H1 (cell line): ENCODE measurements at regions not wholly inside any gene's neighbourhood (a gene's known extent, or its start where the extent isn't known, plus 50 kb on each side); places are given as distances from the start of the nearest gene placed in this dataset.

Experiments used
- CTCF ChIA-PET: fragments of 300-600 bp; sonication (Branson Sonifier 250); formaldehyde crosslinking; loops from one replicate; lab custom pipeline; 2021; ENCODE audit not compliant: partially characterized antibody; lab: Charles Lee
- POLR2A ChIA-PET: fragments of 300-600 bp; sonication (Branson Sonifier 250); formaldehyde crosslinking; loops from one replicate; lab custom pipeline; 2021; ENCODE audit warnings: inconsistent platforms; ENCODE audit not compliant: partially characterized antibody; lab: Charles Lee
- DNase-seq, 2 experiments: peaks; one replicate each; pipeline versions ENCODE4 v3.0.0 to v3.0.0-alpha.2; 2010 to 2022; ENCODE audit warnings: low spot score in 2 of 2, low read depth in 1 of 2, mixed read lengths in 1 of 2
- FAIRE-seq: peaks from 2 replicates; lab custom pipeline; 2011; peaks lifted over from hg19 to GRCh38; lab: Jason Lieb, UNC
- H2AFZ ChIP-seq: 2 replicates; pipeline ENCODE4 v1.8.1; 2012; ENCODE audit warnings: low read length, inconsistent platforms
- H2AK5ac ChIP-seq: 2 replicates; pipeline ENCODE4 v1.6.1; 2013; ENCODE audit warnings: low read depth, low read length
- H2BK120ac ChIP-seq: replicated peaks from 2 replicates; pipeline ENCODE3; 2013; ENCODE audit warnings: low read depth, low read length, inconsistent platforms
- H2BK12ac ChIP-seq: 2 replicates; pipeline ENCODE4 v1.6.1; 2013; ENCODE audit warnings: low read depth, low read length
- H2BK15ac ChIP-seq: 2 replicates; pipeline ENCODE4 v1.6.1; 2013; ENCODE audit warnings: low read length
- H2BK20ac ChIP-seq: 2 replicates; pipeline ENCODE4 v1.6.1; 2013; ENCODE audit warnings: low read length
- H2BK5ac ChIP-seq: 2 replicates; pipeline ENCODE4 v1.6.1; 2013; ENCODE audit warnings: low read depth, low read length
- H3K14ac ChIP-seq: 2 replicates; pipeline ENCODE4 v1.6.1; 2013; ENCODE audit warnings: inconsistent platforms; ENCODE audit not compliant: insufficient read length
- H3K18ac ChIP-seq: 2 replicates; pipeline ENCODE4 v1.6.1; 2013; ENCODE audit warnings: low read length; ENCODE audit errors: extremely low read depth
- H3K23ac ChIP-seq: 2 replicates; pipeline ENCODE4 v1.6.1; 2013; ENCODE audit warnings: inconsistent platforms; ENCODE audit not compliant: insufficient read length
- H3K23me2 ChIP-seq: 2 replicates; pipeline ENCODE4 v1.6.1; 2013; ENCODE audit warnings: low read depth, low read length
- H3K27ac ChIP-seq: 2 replicates; pipeline ENCODE4 v1.6.1; 2011; ENCODE audit warnings: low read depth, low read length, inconsistent platforms
- H3K27me3 ChIP-seq, 4 experiments: replicated peaks in 1 of 4; 1 replicate in 1 of 4; 2 replicates in 3 of 4; pipeline versions ENCODE4 v1.6.1 to v1.8.1; 2011 to 2013; ENCODE audit warnings: low read length in 3 of 4, mild to moderate bottlenecking in 3 of 4, inconsistent platforms in 2 of 4, mixed read lengths in 2 of 4, moderate library complexity in 1 of 4; ENCODE audit not compliant: control insufficient read depth in 3 of 4, insufficient read depth in 3 of 4; ENCODE audit errors: extremely low read depth in 1 of 4
- H3K36me3 ChIP-seq, 4 experiments: 2 replicates each; pipeline versions ENCODE4 v1.6.1 to v1.8.1; 2011 to 2013; ENCODE audit warnings: mild to moderate bottlenecking in 4 of 4, low read length in 3 of 4, moderate library complexity in 2 of 4, control low read depth in 1 of 4, inconsistent platforms in 1 of 4; ENCODE audit not compliant: insufficient read depth in 4 of 4, control insufficient read depth in 2 of 4
- H3K4ac ChIP-seq: replicated peaks from 2 replicates; pipeline ENCODE3; 2013; ENCODE audit warnings: low read length, low read depth, mixed read lengths, inconsistent platforms; ENCODE audit not compliant: insufficient read length
- H3K4me1 ChIP-seq, 4 experiments: replicated peaks in 1 of 4; 1 replicate in 1 of 4; 2 replicates in 3 of 4; pipeline versions ENCODE4 v1.6.1 to v1.8.1; 2011 to 2013; ENCODE audit warnings: low read length in 3 of 4, inconsistent platforms in 2 of 4, mixed read lengths in 1 of 4; ENCODE audit not compliant: insufficient read depth in 4 of 4, control insufficient read depth in 3 of 4
- H3K4me2 ChIP-seq, 2 experiments: 2 replicates each; pipeline versions ENCODE4 v1.6.1 to v1.8.1; 2011 to 2013; ENCODE audit warnings: low read depth in 2 of 2, low read length in 2 of 2, control low read depth in 1 of 2, inconsistent platforms in 1 of 2, mild to moderate bottlenecking in 1 of 2; ENCODE audit not compliant: insufficient read depth in 1 of 2
- H3K4me3 ChIP-seq, 4 experiments: fragments of 200-600, 300-600 bp in 1 of 4; sonication (generic), shearing (Covaris generic), sonication (Bioruptor Twin) in 1 of 4; 2 replicates each; pipeline versions ENCODE4 v1.5.1 to v1.8.1; 2011 to 2016; ENCODE audit warnings: low read length in 4 of 4, low read depth in 3 of 4, control low read depth in 2 of 4, inconsistent platforms in 2 of 4, mild to moderate bottlenecking in 2 of 4, mixed read lengths in 1 of 4, moderate library complexity in 1 of 4; ENCODE audit not compliant: insufficient read depth in 2 of 4; ENCODE audit errors: extremely low read depth in 1 of 4
- H3K56ac ChIP-seq: replicated peaks from 2 replicates; pipeline ENCODE3; 2013; ENCODE audit warnings: low read depth, mild to moderate bottlenecking, mixed read lengths, low read length, inconsistent platforms; ENCODE audit not compliant: insufficient read length
- H3K79me1 ChIP-seq: 2 replicates; pipeline ENCODE4 v1.6.1; 2013; ENCODE audit warnings: low read depth, low read length, control low read depth
- H3K79me2 ChIP-seq, 2 experiments: 2 replicates each; pipeline versions ENCODE4 v1.6.1 to v1.8.1; 2012 to 2013; ENCODE audit warnings: low read length in 2 of 2, mild to moderate bottlenecking in 2 of 2, inconsistent platforms in 1 of 2; ENCODE audit not compliant: insufficient read depth in 2 of 2, control insufficient read depth in 1 of 2
- H3K9ac ChIP-seq, 4 experiments: replicated peaks in 1 of 4; 1 replicate in 1 of 4; 2 replicates in 3 of 4; pipeline versions ENCODE4 v1.6.1 to v1.8.1; 2011 to 2013; ENCODE audit warnings: low read depth in 3 of 4, low read length in 3 of 4, control low read depth in 2 of 4, mild to moderate bottlenecking in 2 of 4, moderate library complexity in 2 of 4, inconsistent platforms in 1 of 4; ENCODE audit errors: extremely low read depth in 1 of 4
- H3K9me3 ChIP-seq, 2 experiments: 2 replicates each; pipeline versions ENCODE4 v1.6.1 to v1.8.1; 2012 to 2013; ENCODE audit warnings: mild to moderate bottlenecking in 2 of 2, moderate library complexity in 2 of 2, control low read depth in 1 of 2, inconsistent platforms in 1 of 2, low read depth in 1 of 2, low read length in 1 of 2, mixed read lengths in 1 of 2; ENCODE audit not compliant: insufficient read depth in 2 of 2
- H4K20me1 ChIP-seq, 2 experiments: replicated peaks in 1 of 2; 2 replicates each; pipeline versions ENCODE3 to v1.8.1; 2011 to 2013; ENCODE audit warnings: inconsistent platforms in 2 of 2, low read length in 2 of 2, mild to moderate bottlenecking in 1 of 2; ENCODE audit not compliant: insufficient read depth in 2 of 2, control insufficient read depth in 1 of 2
- H4K5ac ChIP-seq: 2 replicates; pipeline ENCODE4 v1.6.1; 2013; ENCODE audit warnings: low read length, low read depth, mixed read lengths, inconsistent platforms; ENCODE audit not compliant: insufficient read length
- H4K8ac ChIP-seq: 2 replicates; pipeline ENCODE4 v1.8.0; 2013; ENCODE audit warnings: mild to moderate bottlenecking, moderate library complexity, low read length, inconsistent platforms; ENCODE audit not compliant: insufficient read depth; ENCODE audit errors: extremely low read depth
- H4K91ac ChIP-seq: replicated peaks from 2 replicates; pipeline ENCODE3; 2013; ENCODE audit warnings: low read length, mixed read lengths, inconsistent platforms; ENCODE audit not compliant: insufficient read length
- ASH2L ChIP-seq: fragments of 200-600, 300-600 bp; sonication (generic); IDR thresholded peaks from one replicate; pipeline ENCODE4 v1.7.1; 2017; ENCODE audit warnings: low read length
- CTBP2 ChIP-seq: IDR thresholded peaks from 2 replicates; pipeline ENCODE4 v1.7.0; 2011; ENCODE audit warnings: borderline replicate concordance, mild to moderate bottlenecking, moderate library complexity, mixed read lengths, low read length; ENCODE audit not compliant: insufficient read depth, insufficient read length
- CTCF ChIP-seq, 3 experiments: IDR thresholded peaks; 1 replicate in 2 of 3; 2 replicates in 1 of 3; pipeline versions ENCODE4 v1.5.1 to v1.6.1; 2011; ENCODE audit warnings: low read length in 3 of 3, mild to moderate bottlenecking in 3 of 3, inconsistent platforms in 2 of 3, low read depth in 1 of 3, moderate library complexity in 1 of 3; ENCODE audit not compliant: insufficient read depth in 1 of 3; ENCODE audit errors: control extremely low read depth in 1 of 3
- E2F6 ChIP-seq: IDR thresholded peaks from 2 replicates; pipeline ENCODE4 v1.6.1; 2012; ENCODE audit warnings: inconsistent platforms
- KDM5A ChIP-seq: fragments of 200-600 bp; IDR thresholded peaks from 2 replicates; pipeline ENCODE4 v1.7.1; 2012; ENCODE audit warnings: mild to moderate bottlenecking, low read length, inconsistent platforms, mixed read lengths
- RNF2 ChIP-seq: fragments of 200-900, 300-1000 bp; sonication (generic); IDR thresholded peaks from 2 replicates; pipeline ENCODE4 v1.7.1; 2016; ENCODE audit warnings: borderline replicate concordance, low read depth, mild to moderate bottlenecking, antibody characterized with exemption, low read length; ENCODE audit not compliant: poor library complexity, severe bottlenecking; ENCODE audit errors: missing control alignments
- WGBS, 2 experiments: shearing (Covaris generic) in 1 of 2; methylation state at CpG; one replicate each; pipeline versions ENCODE4 v1.1.6 to v1.1.7; 2013 to 2015; ENCODE audit warnings: low lambda C conversion rate in 2 of 2, mixed read lengths in 2 of 2, inconsistent platforms in 1 of 2, low coverage in 1 of 2, missing lambda C conversion rate in 1 of 2; ENCODE audit not compliant: insufficient replicate concordance in 2 of 2, insufficient coverage in 1 of 2, insufficient read length in 1 of 2; ENCODE audit errors: extremely low coverage in 1 of 2, missing lambda C conversion rate in 1 of 2; 5-methylcytosine and 5-hydroxymethylcytosine counted together
- TF ChIP-seq, protein P1 (sequence below): IDR thresholded peaks from 2 replicates; pipeline ENCODE4 v1.6.1; 2011; ENCODE audit warnings: low read depth, mild to moderate bottlenecking, low read length; ENCODE audit not compliant: insufficient read depth

DNA sequence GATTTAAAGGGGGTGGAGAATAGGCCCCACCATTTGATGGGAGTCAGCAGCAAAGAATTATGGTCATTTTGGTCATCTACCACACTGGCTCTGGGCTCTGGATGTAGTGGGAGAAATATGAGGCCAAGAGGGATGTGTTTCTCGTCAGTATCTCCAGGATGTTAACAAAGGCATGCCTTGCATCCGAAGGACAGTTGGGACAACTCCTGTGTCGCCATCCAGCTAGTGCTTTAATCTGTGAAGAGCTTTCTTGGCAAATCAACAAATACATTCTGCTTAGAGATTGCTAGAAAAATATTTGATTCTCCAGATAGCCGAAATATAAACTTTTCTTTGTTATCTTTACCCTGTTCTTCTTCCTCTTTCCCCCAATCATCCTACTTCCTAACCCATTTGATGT is 287.1 kb upstream of the TNP1 start:
- H3K79me2 ChIP-seq, result no peaks in the 10 kb centered on the region
- no peak overlapping the region for H2BK12ac ChIP-seq
- POLR2A ChIA-PET, result no interaction called here
- no peak overlapping the region for H3K4ac ChIP-seq
- no peak overlapping the region for H3K14ac ChIP-seq
- no peaks in the 10 kb centered on the region for H3K79me1 ChIP-seq
- CTCF ChIA-PET, result interaction anchor here (1.0 to 2.4 kb wide), 7 partner anchors 9 to 566 kb away, joined by 3 to 9 read pairs (median 3); no protein-coding TSS in a partner anchor
- no peaks in the 10 kb centered on the region for H3K36me3 ChIP-seq
- no peak overlapping the region for H2AFZ ChIP-seq
- no peak overlapping the region for H4K8ac ChIP-seq
- WGBS, 2 experiments, result 90% methylated on average over 4 of the region's 4 CpGs; no CpG with 5 or more reads in 1 of the 2 experiments
- TF ChIP-seq RNF2, result no peak
- no peak for TF ChIP-seq KDM5A
- TF ChIP-seq CTCF (IDR thresholded peaks at IDR 0.05; ENCODE audit: control extremely low read depth in 1 of 3, insufficient read depth in 1 of 3, low read depth in 1 of 3, low read length in 3 of 3), result no peak
- TF ChIP-seq CTBP2, result no peak
- no peak for TF ChIP-seq ASH2L
- no peak for TF ChIP-seq E2F6
- TF ChIP-seq, protein P1, sequence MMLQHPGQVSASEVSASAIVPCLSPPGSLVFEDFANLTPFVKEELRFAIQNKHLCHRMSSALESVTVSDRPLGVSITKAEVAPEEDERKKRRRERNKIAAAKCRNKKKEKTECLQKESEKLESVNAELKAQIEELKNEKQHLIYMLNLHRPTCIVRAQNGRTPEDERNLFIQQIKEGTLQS, result no peak
- TF ChIP-seq, all 59 proteins: peak for 0
- DNase-seq (no peak), FAIRE-seq (no peak)
- H4K5ac ChIP-seq, result no peak overlapping the region
- no peaks in the 10 kb centered on the region for H3K4me1 ChIP-seq
- no peak overlapping the region for H3K27ac ChIP-seq
- no peak overlapping the region for H2BK15ac ChIP-seq
- no peaks in the 10 kb centered on the region for H3K23me2 ChIP-seq
- no peak overlapping the region for H4K91ac ChIP-seq
- no peak overlapping the region for H3K56ac ChIP-seq
- H3K27me3 ChIP-seq, result peaks cover 0 to 1% (median 0%) of the 10 kb centered on the region in 4 experiments; a peak in 1 of 7 replicates
- no peak overlapping the region for H2BK20ac ChIP-seq
- no peaks in the 10 kb centered on the region for H4K20me1 ChIP-seq
- H2BK120ac ChIP-seq, result no peak overlapping the region
- H3K18ac ChIP-seq, result no peak overlapping the region
- no peak overlapping the region for H2BK5ac ChIP-seq
- no peak overlapping the region for H3K4me2 ChIP-seq
- H3K9me3 ChIP-seq, result no peaks in the 10 kb centered on the region
- no peak overlapping the region for H2AK5ac ChIP-seq
- no peak overlapping the region for H3K4me3 ChIP-seq
- no peak overlapping the region for H3K23ac ChIP-seq
- no peak overlapping the region for H3K9ac ChIP-seq
